Neuronal stem cell (in vitro differentiated cells): ENCODE measurements at regions not wholly inside any gene's neighbourhood (a gene's known extent, or its start where the extent isn't known, plus 50 kb on each side); places are given as distances from the start of the nearest gene placed in this dataset.

Experiments
- DNase-seq: peaks from one replicate; pipeline ENCODE4 v3.0.0-alpha.2; 2013; ENCODE audit warnings: low spot score
- H2AFZ ChIP-seq: one replicate; pipeline ENCODE4 v1.6.1; 2013; ENCODE audit warnings: mild to moderate bottlenecking, low read length, inconsistent platforms
- H2AK5ac ChIP-seq: 2 replicates; pipeline ENCODE4 v1.6.1; 2013; ENCODE audit warnings: low read depth, mild to moderate bottlenecking, inconsistent platforms, low read length, moderate library complexity, mixed read lengths
- H2BK120ac ChIP-seq: 2 replicates; pipeline ENCODE4 v1.6.1; 2013; ENCODE audit warnings: low read depth, mild to moderate bottlenecking, inconsistent platforms, low read length, moderate library complexity, mixed read lengths
- H2BK12ac ChIP-seq: one replicate; pipeline ENCODE4 v1.6.1; 2013; ENCODE audit warnings: low read length, inconsistent platforms
- H2BK15ac ChIP-seq: 2 replicates; pipeline ENCODE4 v1.6.1; 2013; ENCODE audit warnings: mild to moderate bottlenecking, low read length, inconsistent platforms, mixed read lengths
- H2BK5ac ChIP-seq: one replicate; pipeline ENCODE4 v1.6.1; 2013; ENCODE audit warnings: inconsistent platforms, mild to moderate bottlenecking, low read length, moderate library complexity
- H3K14ac ChIP-seq: one replicate; pipeline ENCODE4 v1.6.1; 2013; ENCODE audit warnings: low read length, inconsistent platforms
- H3K18ac ChIP-seq: 2 replicates; pipeline ENCODE4 v1.6.1; 2013; ENCODE audit warnings: low read length, inconsistent platforms
- H3K23ac ChIP-seq: 2 replicates; pipeline ENCODE4 v1.6.1; 2013; ENCODE audit warnings: low read depth, mild to moderate bottlenecking, mixed read lengths, low read length, inconsistent platforms; ENCODE audit not compliant: poor library complexity
- H3K27ac ChIP-seq: replicated peaks from 3 replicates; pipeline ENCODE4 v1.5.1; 2013; ENCODE audit warnings: low read length, inconsistent platforms
- H3K27me3 ChIP-seq, 3 experiments: 2 replicates each; pipeline ENCODE4 v1.6.1; 2013; ENCODE audit warnings: low read length in 3 of 3, mild to moderate bottlenecking in 2 of 3, inconsistent platforms in 1 of 3, low read depth in 1 of 3, mixed read lengths in 1 of 3, moderate library complexity in 1 of 3; ENCODE audit not compliant: control insufficient read depth in 3 of 3, insufficient read depth in 3 of 3
- H3K36me3 ChIP-seq, 2 donors: replicated peaks in 1 of 2; 2 replicates each; pipeline ENCODE4 v1.6.1; 2013; ENCODE audit warnings: low read length in 2 of 2; ENCODE audit not compliant: control insufficient read depth in 2 of 2, insufficient read depth in 2 of 2
- H3K4ac ChIP-seq: 2 replicates; pipeline ENCODE4 v1.6.1; 2013; ENCODE audit warnings: inconsistent platforms, mild to moderate bottlenecking, low read length, moderate library complexity
- H3K4me1 ChIP-seq, 2 donors: 1 replicate in 1 of 2; 2 replicates in 1 of 2; pipeline ENCODE4 v1.6.1; 2013; ENCODE audit warnings: low read length in 2 of 2, low read depth in 1 of 2; ENCODE audit not compliant: control insufficient read depth in 2 of 2, insufficient read depth in 1 of 2
- H3K4me2 ChIP-seq: one replicate; pipeline ENCODE4 v1.6.1; 2013; ENCODE audit warnings: mild to moderate bottlenecking, low read length, inconsistent platforms; ENCODE audit not compliant: insufficient read depth, poor library complexity, severe bottlenecking
- H3K4me3 ChIP-seq, 2 donors: 2 replicates each; pipeline ENCODE4 v1.5.1; 2013; ENCODE audit warnings: low read length in 2 of 2, mild to moderate bottlenecking in 2 of 2, inconsistent platforms in 1 of 2, moderate library complexity in 1 of 2
- H3K79me1 ChIP-seq: one replicate; pipeline ENCODE4 v1.6.1; 2013; ENCODE audit warnings: low read depth, mild to moderate bottlenecking, inconsistent platforms, low read length, moderate library complexity
- H3K9ac ChIP-seq: one replicate; pipeline ENCODE4 v1.6.1; 2013; ENCODE audit warnings: mild to moderate bottlenecking, low read depth, low read length, inconsistent platforms; ENCODE audit not compliant: poor library complexity
- H3K9me3 ChIP-seq, 2 donors: replicated peaks in 1 of 2; 2 replicates each; pipeline versions ENCODE3 to v1.6.1; 2013; ENCODE audit warnings: low read length in 2 of 2, mild to moderate bottlenecking in 2 of 2, inconsistent platforms in 1 of 2, low read depth in 1 of 2, mixed read lengths in 1 of 2, moderate library complexity in 1 of 2; ENCODE audit not compliant: control insufficient read depth in 2 of 2, insufficient read depth in 1 of 2
- H4K8ac ChIP-seq: one replicate; pipeline ENCODE4 v1.6.1; 2013; ENCODE audit warnings: low read depth, mild to moderate bottlenecking, inconsistent platforms, low read length, moderate library complexity
- H4K91ac ChIP-seq: one replicate; pipeline ENCODE4 v1.6.1; 2013; ENCODE audit warnings: low read length, low read depth, mild to moderate bottlenecking, inconsistent platforms; ENCODE audit not compliant: poor library complexity
- WGBS, 2 donors: extraction: QIAGEN DNeasy Blood & Tissue Kit; methylation state at CpG; one replicate each; pipeline ENCODE4 v1.1.7; 2013; ENCODE audit warnings: missing lambda C conversion rate in 2 of 2, mixed read lengths in 1 of 2; ENCODE audit not compliant: insufficient read length in 2 of 2, insufficient replicate concordance in 1 of 2; ENCODE audit errors: extremely low coverage in 2 of 2; 5-methylcytosine and 5-hydroxymethylcytosine counted together

- no peak overlapping the region for H3K9ac ChIP-seq
- H2BK5ac ChIP-seq: peak overlapping the region; percentile 61
- H3K79me1 ChIP-seq: no peaks in the 10 kb centered on the region
- H3K4ac ChIP-seq: no peak overlapping the region
- no peak for DNase-seq
- no peak overlapping the region for H3K27ac ChIP-seq
- H3K36me3 ChIP-seq: no peaks in the 10 kb centered on the region
- H3K27me3 ChIP-seq: no peaks in the 10 kb centered on the region
- no peak overlapping the region for H3K23ac ChIP-seq
- H3K4me3 ChIP-seq: no peak overlapping the region
- no peak overlapping the region for H2BK120ac ChIP-seq
- H2BK12ac ChIP-seq: no peak overlapping the region
- no CpG with 5 or more reads among the region's 7 CpGs for WGBS, 2 donors
- no peak overlapping the region for H2AK5ac ChIP-seq
- no peak overlapping the region for H3K14ac ChIP-seq
- no peak overlapping the region for H4K8ac ChIP-seq
- H3K4me1 ChIP-seq: peaks cover 5% of the 10 kb centered on the region in 2 donors
- H3K4me2 ChIP-seq: no peak overlapping the region
- H3K18ac ChIP-seq: no peak overlapping the region
- H2AFZ ChIP-seq: no peak overlapping the region
- H2BK15ac ChIP-seq: no peak overlapping the region
- H3K9me3 ChIP-seq: peaks cover 2 to 5% of the 10 kb centered on the region in 2 donors
- no peak overlapping the region for H4K91ac ChIP-seq
These were observed 178.4 kb upstream of the FN1 start for GRCh38 chr2:215614296-215614695.

- Histone ChIP-seq H2AFZ (no peak overlapping the region), H2BK12ac (no peak overlapping the region), H3K79me1 (no peaks in the 10 kb centered on the region), H3K23ac (no peak overlapping the region), H3K4me3 (no peak overlapping the region), H4K91ac (no peak overlapping the region), H3K27me3 (no peaks in the 10 kb centered on the region), H3K4me1 (peaks cover 3 to 5% of the 10 kb centered on the region in 2 donors), H3K9me3 (peaks cover 2 to 5% of the 10 kb centered on the region in 2 donors), H2BK15ac (no peak overlapping the region), H2BK120ac (no peak overlapping the region), H3K18ac (no peak overlapping the region), H2AK5ac (no peak overlapping the region), H3K9ac (no peak overlapping the region), H3K4ac (no peak overlapping the region), H3K14ac (no peak overlapping the region), H3K36me3 (no peaks in the 10 kb centered on the region), H4K8ac (no peak overlapping the region), H3K27ac (no peak overlapping the region), H3K4me2 (no peak overlapping the region), H2BK5ac (no peak overlapping the region)
- no CpG with 5 or more reads among the region's 6 CpGs for WGBS, 2 donors
- DNase-seq: no peak
These were observed 178.0 kb upstream of the FN1 start for GRCh38 chr2:215613888-215614287.

GRCh38 chr2:215613280-215613679 is 177.4 kb upstream of the FN1 start:
- H3K4me1 ChIP-seq: peaks cover 2 to 3% of the 10 kb centered on the region in 2 donors
- H2AFZ ChIP-seq: peak overlapping the region; percentile 72
- no peak overlapping the region for H3K4ac ChIP-seq
- H2BK120ac ChIP-seq: no peak overlapping the region
- H2AK5ac ChIP-seq: no peak overlapping the region
- no peak for DNase-seq
- no peak overlapping the region for H3K9ac ChIP-seq
- no peak overlapping the region for H3K4me2 ChIP-seq
- H2BK12ac ChIP-seq: no peak overlapping the region
- H3K27ac ChIP-seq: no peak overlapping the region
- no peak overlapping the region for H3K4me3 ChIP-seq
- H4K8ac ChIP-seq: no peak overlapping the region
- no peak overlapping the region for H3K18ac ChIP-seq
- no peak overlapping the region for H4K91ac ChIP-seq
- H3K36me3 ChIP-seq: no peaks in the 10 kb centered on the region
- WGBS, 2 donors: no CpG with 5 or more reads among the region's 8 CpGs
- H3K27me3 ChIP-seq: no peaks in the 10 kb centered on the region
- H3K23ac ChIP-seq: no peak overlapping the region
- no peak overlapping the region for H2BK15ac ChIP-seq
- no peak overlapping the region for H3K14ac ChIP-seq
- H2BK5ac ChIP-seq: no peak overlapping the region
- no peaks in the 10 kb centered on the region for H3K79me1 ChIP-seq
- peaks cover 2 to 5% of the 10 kb centered on the region in 2 donors for H3K9me3 ChIP-seq

- DNase-seq: no peak
- Histone ChIP-seq H2BK12ac (no peak overlapping the region), H3K27me3 (no peaks in the 10 kb centered on the region), H4K91ac (no peak overlapping the region), H3K23ac (no peak overlapping the region), H3K18ac (no peak overlapping the region), H3K36me3 (no peaks in the 10 kb centered on the region), H3K27ac (no peak overlapping the region), H2BK5ac (no peak overlapping the region), H2BK15ac (no peak overlapping the region), H4K8ac (no peak overlapping the region), H2AFZ (no peak overlapping the region), H3K9ac (no peak overlapping the region), H3K9me3 (peaks cover 2 to 5% of the 10 kb centered on the region in 2 donors), H3K4ac (no peak overlapping the region), H3K4me1 (peaks cover 2 to 3% of the 10 kb centered on the region in 2 donors), H2AK5ac (no peak overlapping the region), H3K79me1 (no peaks in the 10 kb centered on the region), H3K4me3 (no peak overlapping the region), H3K4me2 (no peak overlapping the region), H3K14ac (no peak overlapping the region), H2BK120ac (no peak overlapping the region)
- WGBS, 2 donors: no CpG with 5 or more reads among the region's 2 CpGs
These were observed 176.9 kb upstream of the FN1 start for GRCh38 chr2:215612786-215613185.
